IMR-90 (cell line): ENCODE measurements at regions not wholly inside any gene's neighbourhood (a gene's known extent, or its start where the extent isn't known, plus 50 kb on each side); places are given as distances from the start of the nearest gene placed in this dataset.

Source experiments
- ATAC-seq: fragments of 200-7000 bp; cut with Tn5 transposase; 2 replicates; pipeline ENCODE4 v1.9.1; 2020; ENCODE audit warnings: low read depth, mild to moderate bottlenecking, moderate library complexity
- BruUV-seq: library from RNA; stranded (reverse); fragments of 400-500 nt; replicated peaks from 2 replicates; lab custom pipeline; 2021; lab: Mats Ljungman, UMichigan
- CTCF ChIA-PET: fragments of 300-600 bp; formaldehyde crosslinking; extraction: SDS; loops from one replicate; lab custom pipeline; 2021; ENCODE audit warnings: antibody characterized with exemption; lab: Yijun Ruan, JAX
- POLR2A ChIA-PET: fragments of 300-600 bp; sonication (Branson Sonifier 250); formaldehyde crosslinking; loops from one replicate; lab custom pipeline; 2022; ENCODE audit warnings: antibody characterized with exemption; ENCODE audit not compliant: unreplicated experiment; lab: Charles Lee
- DNase-seq: peaks from one replicate; pipeline ENCODE4 v3.0.0; 2013
- H2AFZ ChIP-seq: replicated peaks from 2 replicates; pipeline ENCODE3; 2013; ENCODE audit warnings: low read length, mild to moderate bottlenecking; ENCODE audit not compliant: poor library complexity
- H2AK5ac ChIP-seq: 2 replicates; pipeline ENCODE4 v1.6.1; 2013; ENCODE audit warnings: low read depth, low read length, inconsistent platforms
- H2AK9ac ChIP-seq: replicated peaks from 2 replicates; pipeline ENCODE3; 2013; ENCODE audit warnings: mild to moderate bottlenecking, low read depth, low read length, moderate library complexity; ENCODE audit not compliant: poor library complexity
- H2BK120ac ChIP-seq: 2 replicates; pipeline ENCODE4 v1.6.1; 2013; ENCODE audit warnings: low read depth, low read length, inconsistent platforms
- H2BK15ac ChIP-seq: 3 replicates; pipeline ENCODE4 v1.6.1; 2013; ENCODE audit warnings: low read depth, low read length, inconsistent platforms
- H2BK20ac ChIP-seq: 2 replicates; pipeline ENCODE4 v1.6.1; 2013; ENCODE audit warnings: low read depth, mild to moderate bottlenecking, inconsistent platforms, low read length, moderate library complexity
- H2BK5ac ChIP-seq: 2 replicates; pipeline ENCODE4 v1.6.1; 2013; ENCODE audit warnings: mild to moderate bottlenecking, low read depth, low read length, inconsistent platforms; ENCODE audit not compliant: poor library complexity, severe bottlenecking
- H3K14ac ChIP-seq: replicated peaks from 2 replicates; pipeline ENCODE4 v1.6.1; 2013; ENCODE audit warnings: low read depth, low read length, inconsistent platforms
- H3K18ac ChIP-seq: 2 replicates; pipeline ENCODE4 v1.6.1; 2013; ENCODE audit warnings: low read depth, low read length, control low read depth
- H3K23ac ChIP-seq: 2 replicates; pipeline ENCODE4 v1.6.1; 2013; ENCODE audit warnings: low read depth, low read length, inconsistent platforms
- H3K27ac ChIP-seq: 2 replicates; pipeline ENCODE4 v1.5.1; 2013; ENCODE audit warnings: mild to moderate bottlenecking, control low read depth, low read length; ENCODE audit not compliant: insufficient read depth
- H3K27me3 ChIP-seq: 2 replicates; pipeline ENCODE4 v1.6.1; 2013; ENCODE audit warnings: low read length; ENCODE audit not compliant: control insufficient read depth, insufficient read depth
- H3K36me3 ChIP-seq: 2 replicates; pipeline ENCODE4 v1.6.1; 2013; ENCODE audit warnings: low read length, mixed read lengths; ENCODE audit not compliant: control insufficient read depth, insufficient read depth
- H3K4ac ChIP-seq: 2 replicates; pipeline ENCODE4 v1.6.1; 2013; ENCODE audit warnings: low read depth, low read length, inconsistent platforms
- H3K4me1 ChIP-seq: 2 replicates; pipeline ENCODE4 v1.6.1; 2013; ENCODE audit warnings: low read length, mixed read lengths; ENCODE audit not compliant: control insufficient read depth, insufficient read depth
- H3K4me2 ChIP-seq: 2 replicates; pipeline ENCODE4 v1.6.1; 2013; ENCODE audit warnings: low read depth, mild to moderate bottlenecking, control low read depth, low read length, moderate library complexity
- H3K4me3 ChIP-seq: 2 replicates; pipeline ENCODE4 v1.5.1; 2013; ENCODE audit warnings: low read depth, mild to moderate bottlenecking, control low read depth, low read length, moderate library complexity; ENCODE audit not compliant: insufficient read depth
- H3K56ac ChIP-seq: 2 replicates; pipeline ENCODE4 v1.6.1; 2013; ENCODE audit warnings: low read length, inconsistent platforms; ENCODE audit not compliant: insufficient read depth; ENCODE audit errors: extremely low read depth
- H3K79me1 ChIP-seq, 2 experiments: 2 replicates each; pipeline ENCODE4 v1.6.1; 2013; ENCODE audit warnings: low read length in 2 of 2, inconsistent platforms in 1 of 2, low read depth in 1 of 2
- H3K9ac ChIP-seq: 2 replicates; pipeline ENCODE4 v1.6.1; 2013; ENCODE audit warnings: low read depth, low read length, control low read depth
- H3K9me1 ChIP-seq: 2 replicates; pipeline ENCODE4 v1.6.1; 2013; ENCODE audit warnings: low read length, inconsistent platforms; ENCODE audit not compliant: insufficient read depth
- H3K9me3 ChIP-seq: 2 replicates; pipeline ENCODE4 v1.6.1; 2013; ENCODE audit warnings: low read length; ENCODE audit not compliant: control insufficient read depth, insufficient read depth
- H4K20me1 ChIP-seq: 2 replicates; pipeline ENCODE4 v1.6.1; 2013; ENCODE audit warnings: low read length, inconsistent platforms; ENCODE audit not compliant: insufficient read depth
- H4K5ac ChIP-seq: 2 replicates; pipeline ENCODE4 v1.6.1; 2013; ENCODE audit warnings: mild to moderate bottlenecking, low read depth, low read length, control low read depth
- H4K8ac ChIP-seq, 2 experiments: 2 replicates each; pipeline ENCODE4 v1.6.1; 2013; ENCODE audit warnings: low read depth in 2 of 2, low read length in 2 of 2, control low read depth in 1 of 2, inconsistent platforms in 1 of 2
- H4K91ac ChIP-seq: 2 replicates; pipeline ENCODE4 v1.6.1; 2013; ENCODE audit warnings: low read depth, low read length, inconsistent platforms; ENCODE audit not compliant: insufficient read depth
- BHLHE40 ChIP-seq: fragments of 150-350 bp; IDR thresholded peaks from 2 replicates; pipeline ENCODE4 v1.6.1; 2016; ENCODE audit warnings: mild to moderate bottlenecking, low read depth, low read length
- CEBPB ChIP-seq: IDR thresholded peaks from 2 replicates; pipeline ENCODE4 v1.6.1; 2012; ENCODE audit warnings: low read depth, low read length, improper control_type of control experiment
- FOS ChIP-seq: fragments of 150-350 bp; IDR thresholded peaks from 2 replicates; pipeline ENCODE4 v1.6.1; 2016; ENCODE audit warnings: low read depth, low read length
- MXI1 ChIP-seq: IDR thresholded peaks from 2 replicates; pipeline ENCODE4 v1.6.1; 2012; ENCODE audit warnings: low read depth, mild to moderate bottlenecking, low read length, moderate library complexity, borderline replicate concordance
- POLR2A ChIP-seq: IDR thresholded peaks from 2 replicates; pipeline ENCODE4 v1.6.1; 2012; ENCODE audit warnings: mild to moderate bottlenecking, low read depth, low read length
- RAD21 ChIP-seq: IDR thresholded peaks from 2 replicates; pipeline ENCODE4 v1.6.1; 2012; ENCODE audit warnings: low read length, improper control_type of control experiment
- SMC3 ChIP-seq: fragments of 150-350 bp; IDR thresholded peaks from 2 replicates; pipeline ENCODE4 v1.6.1; 2016; ENCODE audit warnings: low read depth, mild to moderate bottlenecking, antibody characterized with exemption, low read length, moderate library complexity
- WGBS, 2 experiments: methylation state at CpG; one replicate each; pipeline versions ENCODE4 v1.1.5 to v1.1.7; 2013; ENCODE audit warnings: missing lambda C conversion rate in 2 of 2; ENCODE audit not compliant: insufficient read length in 1 of 2; ENCODE audit errors: extremely low coverage in 2 of 2; 5-methylcytosine and 5-hydroxymethylcytosine counted together
- dilution Hi-C: fragments of 300-500 bp; cut with HindIII; formaldehyde crosslinking; loops from one replicate; pipeline ENCODE4 v1.14.3; 2018; ENCODE audit warnings: low sequenced_read_pairs; ENCODE audit not compliant: unreplicated experiment
- in situ Hi-C: fragments of 300-500 bp; cut with MboI; formaldehyde crosslinking; loops from 3 replicates; pipeline ENCODE4 v1.14.3; 2019; ENCODE audit warnings: low sequenced_read_pairs, inconsistent platforms, mixed read lengths
- intact Hi-C: fragments of 100-400 bp; cut with micrococcal nuclease; formaldehyde crosslinking; loops from 2 replicates; pipeline ENCODE4 v1.10.0; 2022

DNA sequence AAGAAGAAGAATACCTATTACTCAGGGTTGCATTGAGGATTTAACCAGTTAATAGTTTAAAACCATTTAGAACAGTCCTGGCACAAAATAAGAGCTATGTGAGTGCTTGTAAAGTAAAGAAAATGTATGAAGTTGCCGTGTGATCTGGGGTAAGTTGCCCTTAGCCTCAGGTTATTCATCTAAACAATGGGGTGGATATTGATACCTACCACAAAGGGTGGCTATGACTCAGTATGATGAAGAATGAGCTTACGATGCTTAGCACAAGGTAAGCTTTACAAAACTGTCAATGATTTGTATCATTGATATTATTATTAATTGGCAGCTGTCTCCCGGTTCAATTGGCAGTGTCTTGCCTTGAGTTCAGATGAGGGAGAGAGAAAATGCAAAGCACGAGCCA lies 149.4 kb upstream of the PITX1 start:
- Histone ChIP-seq H3K4me3 (no peak overlapping the region), H3K56ac (no peak overlapping the region), H3K9me1 (no peaks in the 10 kb centered on the region), H3K79me1 (no peaks in the 10 kb centered on the region), H3K4ac (no peak overlapping the region), H3K4me1 (peaks cover 6% of the 10 kb centered on the region; the same call in 1 of the 2 replicates), H2AFZ (no peak overlapping the region), H3K18ac (no peak overlapping the region), H4K20me1 (no peaks in the 10 kb centered on the region), H2AK9ac (no peak overlapping the region), H4K8ac (no peak overlapping the region), H3K9ac (no peak overlapping the region), H4K91ac (no peak overlapping the region), H2BK15ac (no peak overlapping the region), H2BK20ac (no peak overlapping the region), H3K27me3 (peaks cover 2% of the 10 kb centered on the region; the same call in 1 of the 2 replicates), H2BK5ac (no peak overlapping the region), H3K36me3 (no peaks in the 10 kb centered on the region), H3K9me3 (no peaks in the 10 kb centered on the region), H2AK5ac (no peak overlapping the region; the same call in 1 of the 2 replicates), H4K5ac (no peak overlapping the region), H3K23ac (no peak overlapping the region), H3K4me2 (no peak overlapping the region), H3K27ac (no peak overlapping the region), H2BK120ac (no peak overlapping the region), H3K14ac (no peak overlapping the region)
- ATAC-seq (no peak), DNase-seq (no peak)
- POLR2A ChIA-PET = no interaction called here
- dilution Hi-C loops = no loop called here
- in situ Hi-C loops = no loop called here
- no TSS peak for BruUV-seq
- TF ChIP-seq MXI1 (no peak), CEBPB (no peak), SMC3 (no peak), RAD21 (no peak), FOS (no peak), POLR2A (no peak), BHLHE40 (no peak)
- CTCF ChIA-PET = no interaction called here
- intact Hi-C loops = no loop called here
- WGBS, 2 experiments = 100% methylated on average over 2 of the region's 4 CpGs; no CpG with 5 or more reads in 1 of the 2 experiments
